Smooth muscle cell (in vitro differentiated cells): ENCODE measurements at regions not wholly inside any gene's neighbourhood (a gene's known extent, or its start where the extent isn't known, plus 50 kb on each side); places are given as distances from the start of the nearest gene placed in this dataset.
A peak's percentile ranks its signal among the peaks of the same experiment; 100 is the strongest.

Experiments used
- DNase-seq: peaks from one replicate; lab custom pipeline; 2025; ENCODE audit not compliant: unreplicated experiment; lab: John Stamatoyannopoulos, UW
- H2AFZ ChIP-seq: fragments of 200-600 bp; sonication (generic); 2 replicates; pipeline ENCODE4 v1.6.0; 2016; ENCODE audit warnings: antibody characterized with exemption, low read depth, mild to moderate bottlenecking
- H3F3A ChIP-seq: fragments of 200-600 bp; sonication (generic); 2 replicates; pipeline ENCODE4 v1.6.0; 2017; ENCODE audit warnings: antibody characterized with exemption, low read depth
- H3K27ac ChIP-seq: fragments of 200-600 bp; sonication (generic); 2 replicates; pipeline ENCODE4 v1.5.1; 2016; ENCODE audit warnings: low read depth, mild to moderate bottlenecking
- H3K27me3 ChIP-seq: fragments of 200-600 bp; sonication (generic); 2 replicates; pipeline ENCODE4 v1.6.1; 2016; ENCODE audit warnings: low read depth, mild to moderate bottlenecking
- H3K36me3 ChIP-seq: fragments of 200-600 bp; sonication (generic); 2 replicates; pipeline ENCODE4 v1.5.1; 2016; ENCODE audit warnings: low read depth
- H3K4me1 ChIP-seq: fragments of 200-600 bp; sonication (generic); 2 replicates; pipeline ENCODE4 v1.5.1; 2016; ENCODE audit warnings: low read depth
- H3K4me2 ChIP-seq: fragments of 200-600 bp; sonication (generic); 2 replicates; pipeline ENCODE4 v1.6.0; 2016; ENCODE audit warnings: mild to moderate bottlenecking
- H3K4me3 ChIP-seq: fragments of 200-600 bp; sonication (generic); 2 replicates; pipeline ENCODE4 v1.5.1; 2016; ENCODE audit warnings: mild to moderate bottlenecking
- H3K79me2 ChIP-seq: fragments of 200-600 bp; sonication (generic); 2 replicates; pipeline ENCODE4 v1.6.0; 2016; ENCODE audit warnings: low read depth, mild to moderate bottlenecking
- H3K9ac ChIP-seq: fragments of 200-600 bp; sonication (generic); 2 replicates; pipeline ENCODE4 v1.6.0; 2016; ENCODE audit warnings: low read depth
- H3K9me3 ChIP-seq: fragments of 200-600 bp; sonication (generic); replicated peaks from 2 replicates; pipeline ENCODE4 v1.5.1; 2016; ENCODE audit warnings: low read depth
- H4K20me1 ChIP-seq: fragments of 200-600 bp; sonication (generic); 2 replicates; pipeline ENCODE4 v1.6.0; 2016; ENCODE audit warnings: low read depth
- WGBS: methylation state at CpG from one replicate; pipeline ENCODE4 v1.1.7; 2016; ENCODE audit warnings: low lambda C conversion rate; 5-methylcytosine and 5-hydroxymethylcytosine counted together
- TF ChIP-seq, protein P1 (sequence below): fragments of 200-600 bp; sonication (generic); IDR thresholded peaks from 2 replicates; pipeline ENCODE4 v1.5.1; 2017; ENCODE audit warnings: borderline replicate concordance, mild to moderate bottlenecking, antibody characterized with exemption; ENCODE audit not compliant: insufficient read depth, poor library complexity, severe bottlenecking

DNA sequence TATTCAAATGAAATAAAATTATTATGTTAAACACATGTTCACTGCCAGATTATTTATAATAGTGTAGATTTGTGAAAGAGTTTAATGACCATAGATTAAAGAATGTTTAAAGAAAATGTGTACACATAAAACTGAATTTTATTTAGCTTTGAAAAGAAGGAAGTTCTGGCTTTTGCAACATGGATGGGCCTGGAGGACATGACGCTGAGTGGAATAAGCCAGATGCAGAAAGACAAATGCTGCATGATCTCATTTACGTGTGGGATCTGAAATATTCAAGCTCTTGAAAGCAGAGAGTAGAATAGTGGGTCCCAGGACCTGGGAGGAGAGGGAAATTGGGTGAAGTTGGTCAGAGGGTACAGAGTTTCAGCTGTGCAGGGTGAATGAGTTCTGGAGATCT is 1261.2 kb downstream of the TMEM121 start:
- Histone ChIP-seq H3F3A (no peaks in the 10 kb centered on the region), H4K20me1 (no peaks in the 10 kb centered on the region), H3K9ac (no peak overlapping the region), H3K4me3 (no peak overlapping the region), H3K79me2 (no peaks in the 10 kb centered on the region), H3K4me2 (no peak overlapping the region), H3K4me1 (no peaks in the 10 kb centered on the region), H3K9me3 (no peaks in the 10 kb centered on the region), H3K27me3 (no peaks in the 10 kb centered on the region), H3K27ac (no peak overlapping the region), H2AFZ (no peak overlapping the region), H3K36me3 (no peaks in the 10 kb centered on the region)
- WGBS = 32% methylated on average over 2 of the region's 2 CpGs
- no peak for DNase-seq
- TF ChIP-seq, protein P1, sequence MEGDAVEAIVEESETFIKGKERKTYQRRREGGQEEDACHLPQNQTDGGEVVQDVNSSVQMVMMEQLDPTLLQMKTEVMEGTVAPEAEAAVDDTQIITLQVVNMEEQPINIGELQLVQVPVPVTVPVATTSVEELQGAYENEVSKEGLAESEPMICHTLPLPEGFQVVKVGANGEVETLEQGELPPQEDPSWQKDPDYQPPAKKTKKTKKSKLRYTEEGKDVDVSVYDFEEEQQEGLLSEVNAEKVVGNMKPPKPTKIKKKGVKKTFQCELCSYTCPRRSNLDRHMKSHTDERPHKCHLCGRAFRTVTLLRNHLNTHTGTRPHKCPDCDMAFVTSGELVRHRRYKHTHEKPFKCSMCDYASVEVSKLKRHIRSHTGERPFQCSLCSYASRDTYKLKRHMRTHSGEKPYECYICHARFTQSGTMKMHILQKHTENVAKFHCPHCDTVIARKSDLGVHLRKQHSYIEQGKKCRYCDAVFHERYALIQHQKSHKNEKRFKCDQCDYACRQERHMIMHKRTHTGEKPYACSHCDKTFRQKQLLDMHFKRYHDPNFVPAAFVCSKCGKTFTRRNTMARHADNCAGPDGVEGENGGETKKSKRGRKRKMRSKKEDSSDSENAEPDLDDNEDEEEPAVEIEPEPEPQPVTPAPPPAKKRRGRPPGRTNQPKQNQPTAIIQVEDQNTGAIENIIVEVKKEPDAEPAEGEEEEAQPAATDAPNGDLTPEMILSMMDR = no peak

DNA sequence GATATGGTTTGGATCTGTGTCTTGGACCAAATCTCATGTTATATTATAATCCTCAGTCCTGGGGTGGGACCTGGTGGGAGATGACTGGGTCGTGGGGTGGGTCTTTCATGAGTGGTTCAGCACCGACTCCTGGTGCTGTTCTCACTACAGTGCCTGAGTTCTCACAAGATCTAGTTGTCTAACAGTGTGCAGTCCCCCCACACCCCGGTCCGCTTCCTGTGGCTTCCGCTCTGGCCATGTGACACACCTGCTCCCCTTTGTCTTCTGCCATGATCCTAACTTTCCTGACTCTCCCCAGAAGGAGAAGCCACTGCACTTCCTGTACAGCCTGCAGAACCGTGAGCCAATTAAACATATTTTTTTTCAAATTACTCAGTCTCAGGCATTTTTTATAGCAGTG is 1262.2 kb downstream of the TMEM121 start:
- TF ChIP-seq, protein P1 = no peak

DNA sequence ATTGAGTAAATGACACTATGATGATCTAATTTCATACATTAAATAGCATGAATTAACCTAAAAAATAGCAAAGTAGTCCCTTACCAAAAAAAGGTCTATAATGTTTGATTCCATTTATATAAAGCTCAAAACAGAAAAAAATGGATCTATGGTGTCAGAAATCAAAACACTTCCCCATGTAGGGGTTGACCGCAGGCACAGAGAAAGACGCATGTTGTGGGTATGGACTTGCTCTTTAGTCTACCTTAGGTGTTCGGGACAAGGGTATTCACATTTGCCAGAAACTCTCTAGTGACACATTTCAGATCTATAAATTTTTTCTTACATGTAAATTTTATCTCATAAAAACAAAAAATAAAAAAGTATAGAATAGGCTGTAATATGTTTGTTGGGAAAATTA is 1262.9 kb downstream of the TMEM121 start:
- Histone ChIP-seq H3K4me1 (no peaks in the 10 kb centered on the region), H3K9me3 (no peaks in the 10 kb centered on the region), H3K36me3 (no peaks in the 10 kb centered on the region), H3K27me3 (no peaks in the 10 kb centered on the region), H3K9ac (no peak overlapping the region), H2AFZ (no peak overlapping the region), H3K4me2 (no peak overlapping the region), H3K27ac (no peak overlapping the region), H3F3A (no peaks in the 10 kb centered on the region), H3K79me2 (no peaks in the 10 kb centered on the region), H4K20me1 (no peaks in the 10 kb centered on the region), H3K4me3 (no peak overlapping the region)
- TF ChIP-seq, protein P1 = no peak
- WGBS = 80% methylated on average over 3 of the region's 3 CpGs
- DNase-seq = no peak

More for the DNA sequence above, 1262.2 kb downstream of the TMEM121 start:
- DNase-seq = no peak
- WGBS = 75% methylated on average over 6 of the region's 6 CpGs
- Histone ChIP-seq H3K79me2 (no peaks in the 10 kb centered on the region), H3K27ac (no peak overlapping the region), H3K9ac (no peak overlapping the region), H3F3A (no peaks in the 10 kb centered on the region), H4K20me1 (no peaks in the 10 kb centered on the region), H3K4me1 (no peaks in the 10 kb centered on the region), H3K9me3 (no peaks in the 10 kb centered on the region), H3K36me3 (no peaks in the 10 kb centered on the region), H3K4me2 (no peak overlapping the region), H3K4me3 (no peak overlapping the region), H2AFZ (no peak overlapping the region), H3K27me3 (no peaks in the 10 kb centered on the region)

DNA sequence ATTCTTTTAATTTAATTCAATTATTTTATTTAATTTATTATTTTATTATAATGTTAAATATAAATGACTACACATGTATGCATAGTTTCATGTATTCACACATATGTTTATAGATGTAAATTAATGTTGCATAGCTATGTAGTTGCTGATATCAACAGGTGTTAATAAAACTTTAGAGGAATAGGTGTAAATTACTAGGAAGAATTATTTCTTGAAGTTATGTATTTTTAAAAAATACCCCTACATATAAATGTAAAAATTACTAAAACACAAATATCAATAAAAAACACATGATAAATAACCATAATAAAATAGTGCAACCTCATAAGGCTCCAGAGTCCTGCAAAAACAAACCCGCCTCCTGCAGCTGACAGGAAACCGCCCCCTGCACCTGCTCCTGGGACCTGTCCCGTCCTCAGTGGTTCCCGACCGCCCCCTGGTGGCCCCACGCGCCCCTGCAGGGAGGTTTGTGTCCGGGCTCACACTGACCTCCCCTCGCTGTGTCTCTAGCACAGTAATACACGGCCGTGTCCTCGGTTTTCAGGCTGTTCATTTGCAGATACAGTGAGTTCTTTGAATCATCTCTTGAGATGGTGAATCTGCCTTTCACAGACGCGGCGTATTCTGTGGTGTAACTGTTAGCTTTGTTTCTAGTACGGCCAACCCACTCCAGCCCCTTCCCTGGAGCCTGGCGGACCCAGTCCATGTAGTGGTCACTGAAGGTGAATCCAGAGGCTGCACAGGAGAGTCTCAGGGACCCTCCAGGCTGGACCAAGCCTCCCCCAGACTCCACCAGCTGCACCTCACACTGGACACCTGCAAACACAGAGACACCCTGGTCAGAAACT is 1264.0 kb downstream of the TMEM121 start:
- Histone ChIP-seq H3K4me2 (no peak overlapping the region), H3K79me2 (no peaks in the 10 kb centered on the region), H3K4me1 (no peaks in the 10 kb centered on the region), H4K20me1 (no peaks in the 10 kb centered on the region), H3K9me3 (no peaks in the 10 kb centered on the region), H3F3A (no peaks in the 10 kb centered on the region), H3K27me3 (no peaks in the 10 kb centered on the region), H3K27ac (no peak overlapping the region), H3K36me3 (no peaks in the 10 kb centered on the region), H3K9ac (no peak overlapping the region), H3K4me3 (no peak overlapping the region), H2AFZ (no peak overlapping the region)
- no peak for DNase-seq
- WGBS = 54% methylated on average over 17 of the region's 17 CpGs
- TF ChIP-seq, protein P1 = peak; percentile 17
